Nephron (organoid): ENCODE measurements at regions not wholly inside any gene's neighbourhood (a gene's known extent, or its start where the extent isn't known, plus 50 kb on each side); places are given as distances from the start of the nearest gene placed in this dataset.
"Not testable (repeated sequence)": the region's sequence is repeated elsewhere in the genome, so short reads cannot be mapped to it uniquely, and the experiment has no call there.

Source experiments
- H3K27ac Mint-ChIP-seq, 3 experiments: 2 replicates each; pipeline ENCODE4 v1.8.0; 2020; ENCODE audit warnings: mixed read lengths in 3 of 3, mild to moderate bottlenecking in 2 of 3, moderate library complexity in 1 of 3
- H3K27me3 Mint-ChIP-seq: 2 replicates; pipeline ENCODE4 v1.8.0; 2021; ENCODE audit warnings: low read depth, mild to moderate bottlenecking, moderate library complexity, mixed read lengths
- H3K36me3 Mint-ChIP-seq: 2 replicates; pipeline ENCODE4 v1.8.0; 2020; ENCODE audit warnings: low read depth, mixed read lengths
- H3K4me1 Mint-ChIP-seq: 2 replicates; pipeline ENCODE4 v1.8.0; 2020; ENCODE audit warnings: mixed read lengths
- H3K4me3 Mint-ChIP-seq, 3 experiments: 2 replicates each; pipeline ENCODE4 v1.8.0; 2020; ENCODE audit warnings: mild to moderate bottlenecking in 3 of 3, mixed read lengths in 3 of 3, moderate library complexity in 2 of 3
- H3K9me3 Mint-ChIP-seq: 2 replicates; pipeline ENCODE4 v1.8.0; 2020; ENCODE audit warnings: mixed read lengths
- TF ChIP-seq, protein P1 (sequence below), 3 experiments: fragments of 200-600 bp; sonication (generic); IDR thresholded peaks; one replicate each; pipeline ENCODE4 v1.5.0; 2021; ENCODE audit warnings: antibody characterized with exemption in 3 of 3; ENCODE audit not compliant: unreplicated experiment in 3 of 3

DNA sequence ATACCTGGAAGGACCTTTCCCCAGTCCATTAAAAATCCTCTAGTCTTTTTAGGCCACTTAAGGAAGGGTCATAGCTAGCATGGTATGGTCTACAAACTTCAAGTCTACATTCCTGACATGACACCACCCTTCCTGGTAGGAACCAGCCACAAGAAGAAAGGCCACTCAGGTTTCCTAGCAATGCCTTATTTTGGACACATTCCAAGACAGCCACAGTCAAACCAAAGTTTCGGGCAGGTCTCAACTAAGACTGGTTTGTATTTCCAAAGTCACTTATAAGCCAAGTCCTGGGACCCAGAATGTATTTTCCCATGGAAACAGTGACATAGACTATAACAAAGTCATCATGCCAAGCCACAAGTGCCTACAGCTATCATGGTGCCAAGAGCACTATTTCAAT is 50.6 kb upstream of the SLC44A3 start:
- Mint-ChIP-seq H3K4me1 (peaks cover 15% of the 10 kb centered on the region), H3K27ac (no peak overlapping the region), H3K36me3 (peaks cover 4% of the 10 kb centered on the region), H3K4me3 (no peak overlapping the region), H3K27me3 (no peaks in the 10 kb centered on the region), H3K9me3 (peaks cover 10% of the 10 kb centered on the region)
- TF ChIP-seq, protein P1, sequence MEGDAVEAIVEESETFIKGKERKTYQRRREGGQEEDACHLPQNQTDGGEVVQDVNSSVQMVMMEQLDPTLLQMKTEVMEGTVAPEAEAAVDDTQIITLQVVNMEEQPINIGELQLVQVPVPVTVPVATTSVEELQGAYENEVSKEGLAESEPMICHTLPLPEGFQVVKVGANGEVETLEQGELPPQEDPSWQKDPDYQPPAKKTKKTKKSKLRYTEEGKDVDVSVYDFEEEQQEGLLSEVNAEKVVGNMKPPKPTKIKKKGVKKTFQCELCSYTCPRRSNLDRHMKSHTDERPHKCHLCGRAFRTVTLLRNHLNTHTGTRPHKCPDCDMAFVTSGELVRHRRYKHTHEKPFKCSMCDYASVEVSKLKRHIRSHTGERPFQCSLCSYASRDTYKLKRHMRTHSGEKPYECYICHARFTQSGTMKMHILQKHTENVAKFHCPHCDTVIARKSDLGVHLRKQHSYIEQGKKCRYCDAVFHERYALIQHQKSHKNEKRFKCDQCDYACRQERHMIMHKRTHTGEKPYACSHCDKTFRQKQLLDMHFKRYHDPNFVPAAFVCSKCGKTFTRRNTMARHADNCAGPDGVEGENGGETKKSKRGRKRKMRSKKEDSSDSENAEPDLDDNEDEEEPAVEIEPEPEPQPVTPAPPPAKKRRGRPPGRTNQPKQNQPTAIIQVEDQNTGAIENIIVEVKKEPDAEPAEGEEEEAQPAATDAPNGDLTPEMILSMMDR (IDR thresholded peaks at IDR 0.05; ENCODE audit: unreplicated experiment in 3 of 3): no peak

DNA sequence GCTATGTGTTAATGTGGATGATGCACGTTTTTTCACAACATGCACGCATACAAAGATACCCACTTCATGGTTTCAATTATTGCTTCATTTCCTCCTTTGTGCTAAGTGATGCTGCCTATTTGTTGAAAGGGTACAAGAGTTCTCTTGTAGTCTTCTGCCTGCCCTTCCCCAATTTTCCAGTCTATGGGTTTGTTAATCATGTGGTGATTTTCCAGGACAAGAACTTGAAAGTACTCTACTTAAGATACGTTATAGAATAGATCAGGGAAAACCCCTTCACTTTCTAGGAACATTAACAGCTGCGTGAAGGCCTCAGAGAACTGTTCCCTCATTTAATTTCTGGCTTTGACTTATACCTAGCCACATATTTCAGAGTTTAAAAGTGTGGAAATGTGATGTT is 52.1 kb upstream of the SLC44A3 start:
- Mint-ChIP-seq H3K9me3 (peaks cover 17% of the 10 kb centered on the region), H3K4me3 (no peak overlapping the region), H3K4me1 (peaks cover 1% of the 10 kb centered on the region), H3K36me3 (peaks cover 5% of the 10 kb centered on the region), H3K27ac (no peak overlapping the region), H3K27me3 (no peaks in the 10 kb centered on the region)
- TF ChIP-seq, protein P1 (IDR thresholded peaks at IDR 0.05; ENCODE audit: unreplicated experiment in 3 of 3): no peak

DNA sequence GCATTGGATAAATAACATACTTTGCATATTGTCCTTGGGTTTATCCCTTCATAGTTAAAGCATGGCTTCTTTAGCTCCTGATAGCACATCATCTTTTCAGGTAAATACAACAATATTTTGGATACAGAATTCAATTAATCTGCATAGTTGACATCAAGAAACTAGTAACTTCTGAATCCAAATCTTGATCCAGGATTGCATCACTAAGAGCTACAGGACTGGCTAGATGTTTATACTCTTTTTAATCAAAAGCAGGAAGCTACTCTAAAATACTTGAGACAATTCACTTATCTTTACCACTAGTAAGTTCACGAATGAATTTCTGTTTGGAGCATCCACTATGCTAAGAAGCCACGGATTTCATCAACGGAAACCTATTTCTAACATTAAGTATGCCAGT is 54.2 kb upstream of the SLC44A3 start:
- Mint-ChIP-seq H3K4me3 (no peak overlapping the region), H3K27ac (no peak overlapping the region), H3K27me3 (no peaks in the 10 kb centered on the region), H3K4me1 (no peaks in the 10 kb centered on the region), H3K36me3 (peaks cover 13% of the 10 kb centered on the region), H3K9me3 (peaks cover 34% of the 10 kb centered on the region)
- TF ChIP-seq, protein P1 (IDR thresholded peaks at IDR 0.05; ENCODE audit: unreplicated experiment in 3 of 3): no peak

DNA sequence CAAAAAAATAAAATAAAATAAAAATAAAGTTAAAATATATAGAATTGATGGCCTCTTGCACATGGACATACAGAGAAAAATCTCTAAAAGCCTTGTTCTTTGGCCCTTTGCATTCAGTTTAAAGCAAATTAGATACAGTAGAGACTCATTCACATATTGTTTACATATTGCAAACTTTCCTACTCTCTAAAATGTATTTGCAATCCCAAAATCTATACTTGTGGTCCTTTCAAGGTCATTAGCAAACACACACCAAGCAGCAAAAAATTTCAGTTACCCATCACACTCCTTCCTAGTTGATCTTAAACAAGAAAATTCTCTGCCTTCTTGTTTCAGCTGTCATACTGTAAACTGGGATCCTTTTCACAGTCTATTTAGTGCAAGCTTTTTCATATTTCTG is 61.0 kb upstream of the SLC44A3 start:
- Mint-ChIP-seq H3K9me3 (peaks cover 31% of the 10 kb centered on the region), H3K36me3 (peaks cover 13% of the 10 kb centered on the region), H3K4me3 (no peak overlapping the region), H3K27me3 (no peaks in the 10 kb centered on the region), H3K4me1 (peaks cover 24% of the 10 kb centered on the region), H3K27ac (peak overlapping the region in 2 of 3 experiments; percentile 2 to 4)
- TF ChIP-seq, protein P1 (IDR thresholded peaks at IDR 0.05; ENCODE audit: unreplicated experiment in 3 of 3): no peak

DNA sequence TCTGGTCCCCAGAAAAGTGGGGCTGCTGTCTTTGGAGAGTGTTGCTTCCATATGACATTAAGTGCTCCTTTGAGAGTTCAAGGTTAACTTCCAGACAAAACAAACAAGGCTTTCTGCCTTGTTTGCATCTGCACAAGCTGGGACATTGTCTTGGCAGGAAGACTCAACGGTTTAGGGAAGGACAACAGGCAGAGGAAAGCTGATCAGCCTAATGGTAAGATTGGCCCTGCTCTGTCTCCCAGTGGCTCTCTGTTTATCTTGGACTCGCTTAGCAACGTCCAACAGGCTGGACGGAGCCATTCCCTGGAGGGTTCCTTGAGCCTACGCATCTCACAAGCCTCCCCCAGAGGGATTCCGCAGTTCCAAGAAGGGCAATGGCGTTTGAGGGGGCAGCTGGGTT is 62.2 kb upstream of the SLC44A3 start:
- Mint-ChIP-seq H3K4me3 (no peak overlapping the region), H3K4me1 (peaks cover 31% of the 10 kb centered on the region), H3K27me3 (no peaks in the 10 kb centered on the region), H3K27ac (peak overlapping the region; percentile 91 to 95 (median 93)), H3K9me3 (peaks cover 29% of the 10 kb centered on the region), H3K36me3 (peaks cover 19% of the 10 kb centered on the region)
- TF ChIP-seq, protein P1 (IDR thresholded peaks at IDR 0.05; ENCODE audit: unreplicated experiment in 3 of 3): no peak

DNA sequence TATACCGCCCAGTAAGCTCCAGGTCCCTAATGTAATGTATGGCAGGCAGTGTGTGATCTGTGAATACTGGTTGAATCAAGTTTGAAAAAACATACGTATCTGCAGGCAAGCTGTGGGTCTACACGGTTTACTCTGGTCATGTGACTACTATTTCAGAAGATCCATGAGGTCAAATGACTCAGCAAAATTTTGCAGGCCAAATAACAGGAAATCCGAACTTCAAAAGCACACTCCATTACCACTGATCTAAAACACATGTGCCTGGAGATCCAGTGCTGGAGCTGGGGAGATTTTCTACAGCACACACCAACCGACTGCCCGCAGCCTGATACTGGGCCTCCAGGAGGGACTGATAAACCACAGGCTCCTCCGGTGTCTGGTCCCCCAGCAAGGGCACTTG is 64.5 kb upstream of the SLC44A3 start:
- Mint-ChIP-seq H3K4me3 (no peak overlapping the region), H3K27ac (peak overlapping the region; percentile 95 to 98 (median 96)), H3K27me3 (no peaks in the 10 kb centered on the region), H3K9me3 (peaks cover 17% of the 10 kb centered on the region), H3K4me1 (peaks cover 31% of the 10 kb centered on the region), H3K36me3 (peaks cover 11% of the 10 kb centered on the region)
- TF ChIP-seq, protein P1 (IDR thresholded peaks at IDR 0.05; ENCODE audit: unreplicated experiment in 3 of 3): no peak

DNA sequence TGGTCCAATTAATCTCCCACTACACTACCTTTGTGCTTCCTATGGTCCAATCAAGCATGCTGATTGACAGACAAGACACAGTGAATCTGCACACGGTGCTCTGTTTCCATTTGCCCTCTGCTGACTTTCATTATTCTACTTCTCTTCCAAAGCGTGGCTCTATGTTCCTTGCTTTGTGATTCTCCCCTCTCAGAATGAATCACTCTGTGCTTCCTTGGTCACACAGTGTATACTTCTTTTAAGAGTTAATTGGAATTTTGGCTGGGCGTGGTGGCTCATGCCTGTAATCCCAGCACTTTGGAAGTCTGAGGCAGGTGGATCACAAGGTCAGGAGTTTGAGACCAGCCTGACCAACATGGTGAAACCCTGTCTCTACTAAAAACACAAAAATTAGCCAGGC is 65.1 kb upstream of the SLC44A3 start:
- H3K4me3 Mint-ChIP-seq, H3K27me3 Mint-ChIP-seq: not testable (repeated sequence)
- peaks cover 31% of the 10 kb centered on the region for H3K4me1 Mint-ChIP-seq
- peaks cover 17% of the 10 kb centered on the region for H3K9me3 Mint-ChIP-seq
- H3K27ac Mint-ChIP-seq: peak overlapping the region; percentile 11 to 73 (median 66)
- H3K36me3 Mint-ChIP-seq: peaks cover 11% of the 10 kb centered on the region
